HG03342 (cell line): ENCODE measurements at regions not wholly inside any gene's neighbourhood (a gene's known extent, or its start where the extent isn't known, plus 50 kb on each side); places are given as distances from the start of the nearest gene placed in this dataset.

Experiments
- ATAC-seq: cut with Tn5 transposase; IDR thresholded peaks from one replicate; pipeline ENCODE4 v1.9.1; 2021; ENCODE audit warnings: mild to moderate bottlenecking, moderate library complexity; ENCODE audit not compliant: unreplicated experiment

DNA sequence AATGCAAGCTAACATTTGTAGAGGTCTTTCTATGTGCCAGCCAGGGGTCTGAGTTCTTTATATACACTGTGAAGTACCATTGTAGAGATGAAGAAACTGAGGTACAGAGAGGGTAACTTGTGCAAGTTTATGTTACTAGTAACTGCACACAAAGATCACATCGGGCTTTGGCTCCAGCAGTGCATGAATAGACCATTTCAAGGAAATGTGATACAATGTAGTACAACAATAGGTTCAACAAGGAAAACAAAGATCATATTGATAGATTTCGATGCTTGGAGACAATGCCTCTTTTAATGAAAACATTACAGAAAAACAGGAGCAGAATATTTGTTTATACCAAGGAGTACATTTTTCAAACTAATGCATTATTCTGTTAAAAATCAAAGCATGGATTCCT, 115.3 kb downstream of the POLR2M start:
- no peak for ATAC-seq

DNA sequence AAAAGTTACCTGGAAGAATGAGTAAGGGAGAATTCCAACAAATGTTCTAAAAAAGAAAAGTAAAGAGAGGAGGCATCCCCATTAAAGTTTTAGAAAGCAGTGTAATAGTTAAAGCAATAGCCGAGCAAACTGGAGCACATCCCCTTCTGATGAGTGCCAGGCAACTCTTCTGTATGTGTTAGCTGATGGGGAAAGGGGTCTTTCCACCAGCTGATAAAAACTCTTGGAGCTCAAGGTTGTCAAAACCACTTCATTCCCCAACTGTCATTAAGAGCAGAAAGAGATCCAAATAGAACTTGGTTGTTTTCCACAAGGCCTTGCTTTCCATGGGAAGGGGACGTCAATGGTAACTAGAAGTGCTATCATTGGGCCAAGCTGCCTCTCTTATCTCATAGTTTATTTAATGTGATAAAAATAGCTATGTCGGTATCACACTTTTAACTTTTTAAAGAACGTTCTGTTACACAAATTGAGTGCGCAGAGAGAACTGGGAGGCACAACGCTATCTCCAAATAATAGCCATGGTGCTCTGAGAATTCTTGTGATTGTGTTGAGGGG, 116.9 kb downstream of the POLR2M start:
- ATAC-seq: no peak

DNA sequence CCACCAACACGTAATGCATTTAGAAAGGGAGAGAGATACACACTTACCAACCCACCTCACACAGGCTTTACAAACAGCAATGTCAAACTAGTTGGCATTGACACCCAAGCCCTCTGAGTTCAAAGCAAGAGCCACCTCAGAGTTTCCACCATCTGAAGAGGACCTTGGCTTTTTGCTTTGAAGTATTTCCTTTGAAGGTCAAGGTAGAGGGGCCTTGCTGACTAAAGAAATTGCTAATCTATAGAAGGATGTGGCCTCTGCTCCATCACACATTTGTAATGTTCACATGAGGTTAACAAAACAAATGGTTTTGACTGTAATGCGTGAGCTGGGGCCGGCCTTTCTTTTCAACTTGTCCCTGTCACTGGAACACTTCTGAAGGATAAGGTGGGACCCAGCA, 117.7 kb downstream of the POLR2M start:
- ATAC-seq: no peak

DNA sequence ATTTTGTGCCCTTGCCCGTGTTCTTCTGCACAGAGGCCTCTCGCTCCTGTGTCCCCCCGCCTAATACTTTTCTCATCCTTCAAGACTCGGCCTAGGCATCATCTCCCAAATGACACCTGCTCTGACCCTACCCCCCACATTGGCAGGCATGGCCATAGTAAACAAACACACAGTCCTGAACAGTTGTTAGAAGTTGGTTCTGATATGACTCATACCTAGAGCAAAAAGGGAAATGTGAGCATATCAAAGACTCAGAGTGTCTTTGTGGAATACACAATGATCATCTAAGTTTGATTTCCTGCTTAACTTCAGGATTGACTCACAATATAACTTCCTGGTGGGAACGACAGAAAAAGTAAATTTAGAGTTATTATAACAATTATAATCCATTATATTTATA, 120.5 kb downstream of the POLR2M start:
- ATAC-seq: peak; percentile 55

DNA sequence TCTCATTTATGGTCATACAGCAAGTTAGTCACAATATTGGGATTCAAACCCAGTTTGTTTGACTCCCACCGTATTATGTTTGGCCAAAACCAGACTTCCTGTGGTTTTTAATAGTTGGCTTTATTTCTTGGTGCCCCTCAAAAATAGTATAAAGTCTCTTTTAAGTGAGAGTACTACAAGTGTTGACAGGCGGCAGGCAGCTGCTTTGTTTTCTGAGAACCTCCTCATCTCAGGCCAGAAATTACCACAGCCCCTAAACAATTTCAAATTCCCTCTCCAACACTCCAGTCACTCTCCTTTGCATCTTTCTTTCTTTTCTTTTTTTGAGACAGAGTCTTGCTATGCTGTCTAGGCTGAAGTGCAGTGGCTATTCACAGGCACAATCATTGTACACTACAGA, 121.5 kb downstream of the POLR2M start:
- ATAC-seq: no peak

DNA sequence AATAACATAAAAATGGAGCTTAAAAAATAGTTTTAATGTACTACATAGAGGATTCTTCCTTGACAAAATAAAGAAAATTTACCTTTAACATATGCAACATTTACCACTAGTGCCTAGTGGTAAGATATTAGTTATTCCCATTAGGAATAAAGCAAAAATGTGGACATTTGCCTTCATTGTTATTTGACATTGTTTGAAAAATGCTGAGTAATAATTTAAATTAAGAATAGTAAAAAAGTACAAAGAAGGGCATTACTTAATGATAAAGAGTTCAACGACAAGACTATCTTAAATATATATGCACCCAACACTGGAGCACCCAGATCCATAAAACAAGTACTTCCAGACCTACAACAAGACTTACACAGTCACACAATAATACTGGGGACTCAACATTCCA, 125.7 kb downstream of the POLR2M start:
- ATAC-seq: no peak

- no peak for ATAC-seq
Observed at GRCh38 chr15:57835119-57835518, 128.6 kb downstream of the POLR2M start.

GRCh38 chr15:57849317-57849716, 142.8 kb downstream of the POLR2M start:
- no peak for ATAC-seq

- ATAC-seq: no peak
Observed at GRCh38 chr15:57854531-57854930, 148.0 kb downstream of the POLR2M start.

- no peak for ATAC-seq
Observed at GRCh38 chr15:57857871-57858270, 151.4 kb downstream of the POLR2M start.

- ATAC-seq: no peak
Observed at GRCh38 chr15:57859130-57859685, 152.7 kb downstream of the POLR2M start.

GRCh38 chr15:57861034-57861638, 154.6 kb downstream of the POLR2M start:
- ATAC-seq: no peak

DNA sequence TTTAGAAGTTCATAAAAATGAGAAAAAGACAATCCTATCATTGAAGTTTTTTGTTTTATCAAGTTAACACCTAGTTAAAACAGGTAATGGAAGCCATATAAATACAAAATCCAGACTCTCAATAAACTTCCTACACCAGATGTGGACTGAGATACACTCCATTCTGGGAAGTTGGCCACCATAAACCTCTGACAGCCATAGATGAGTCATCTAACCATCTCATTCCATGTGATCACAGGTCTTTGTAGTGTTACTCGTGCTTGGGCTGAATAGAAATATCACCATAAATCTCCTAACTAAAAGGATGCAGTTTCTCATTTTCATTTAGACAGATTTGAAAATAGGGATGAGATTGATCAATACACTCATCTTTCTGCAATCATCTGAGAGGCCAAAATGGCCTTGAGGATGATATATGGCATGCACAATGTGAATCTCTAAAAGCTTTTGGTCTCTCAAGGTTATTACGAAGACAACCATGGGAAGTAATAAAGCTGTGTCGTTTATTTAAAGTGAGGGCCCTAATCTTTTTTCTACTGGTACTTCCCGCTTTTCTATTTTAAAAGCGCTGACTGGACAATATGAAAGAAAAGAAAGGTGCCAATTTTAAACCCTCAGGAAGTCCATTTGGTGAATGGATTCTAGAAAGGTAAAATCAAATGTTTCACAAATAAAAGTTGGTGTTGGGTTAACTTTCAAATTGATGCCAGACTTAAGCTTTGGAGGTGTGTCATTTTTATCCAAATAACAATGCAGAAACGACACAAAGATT, 155.5 kb downstream of the POLR2M start:
- ATAC-seq: no peak

GRCh38 chr15:57862761-57863160, 156.2 kb downstream of the POLR2M start:
- ATAC-seq: no peak

- ATAC-seq: no peak
Observed at GRCh38 chr15:57865294-57865693, 158.8 kb downstream of the POLR2M start.

DNA sequence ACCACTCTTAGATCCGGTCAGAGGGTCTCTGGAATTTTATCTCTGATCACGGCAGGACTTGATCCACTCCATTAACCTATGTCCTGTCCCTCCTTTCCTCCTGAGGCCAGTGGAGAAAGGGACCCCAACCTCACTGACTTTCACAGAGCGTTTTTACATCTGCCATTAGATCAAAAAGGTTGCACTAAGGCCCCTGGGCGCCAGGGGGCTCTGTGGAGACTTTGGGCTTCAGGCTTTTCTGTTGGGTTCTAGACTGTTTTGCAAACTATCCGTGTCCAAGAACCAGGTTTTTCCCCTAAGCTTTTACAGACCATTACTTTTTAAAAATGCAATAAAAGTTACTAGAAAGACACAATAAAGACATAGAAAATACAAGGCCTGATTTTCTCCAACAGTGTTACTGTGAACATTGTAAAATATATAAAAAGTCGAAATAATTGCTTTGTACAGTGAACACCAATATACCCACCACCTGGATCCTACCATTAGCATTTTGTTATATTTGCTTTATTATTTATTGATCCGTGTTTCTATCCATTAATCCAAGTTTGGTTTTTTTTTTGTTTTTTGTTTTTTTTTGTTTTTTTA, 159.7 kb downstream of the POLR2M start:
- no peak for ATAC-seq

- no peak for ATAC-seq
Observed at GRCh38 chr15:57867970-57868798, 161.7 kb downstream of the POLR2M start.

DNA sequence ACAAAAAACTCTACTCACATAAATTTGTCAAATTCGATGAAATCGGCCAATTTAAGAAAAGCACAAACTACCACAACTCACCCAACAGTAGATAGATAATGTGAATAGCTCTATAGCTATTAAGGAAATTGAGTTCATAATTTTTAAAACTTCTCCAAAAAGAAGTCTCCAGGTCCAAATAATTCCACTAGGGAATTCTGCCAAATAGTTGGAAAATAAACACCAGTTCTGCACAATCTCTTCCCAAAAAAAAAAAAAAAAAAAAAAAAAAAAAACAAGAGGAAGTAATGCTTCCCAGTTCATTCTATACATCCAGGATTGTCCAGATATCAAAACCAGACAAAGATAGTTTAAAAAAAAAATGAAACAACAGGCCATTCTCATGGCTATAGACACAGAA, 164.2 kb downstream of the POLR2M start:
- ATAC-seq: no peak

- no peak for ATAC-seq
Observed at GRCh38 chr15:57872281-57873030, 165.9 kb downstream of the POLR2M start.

DNA sequence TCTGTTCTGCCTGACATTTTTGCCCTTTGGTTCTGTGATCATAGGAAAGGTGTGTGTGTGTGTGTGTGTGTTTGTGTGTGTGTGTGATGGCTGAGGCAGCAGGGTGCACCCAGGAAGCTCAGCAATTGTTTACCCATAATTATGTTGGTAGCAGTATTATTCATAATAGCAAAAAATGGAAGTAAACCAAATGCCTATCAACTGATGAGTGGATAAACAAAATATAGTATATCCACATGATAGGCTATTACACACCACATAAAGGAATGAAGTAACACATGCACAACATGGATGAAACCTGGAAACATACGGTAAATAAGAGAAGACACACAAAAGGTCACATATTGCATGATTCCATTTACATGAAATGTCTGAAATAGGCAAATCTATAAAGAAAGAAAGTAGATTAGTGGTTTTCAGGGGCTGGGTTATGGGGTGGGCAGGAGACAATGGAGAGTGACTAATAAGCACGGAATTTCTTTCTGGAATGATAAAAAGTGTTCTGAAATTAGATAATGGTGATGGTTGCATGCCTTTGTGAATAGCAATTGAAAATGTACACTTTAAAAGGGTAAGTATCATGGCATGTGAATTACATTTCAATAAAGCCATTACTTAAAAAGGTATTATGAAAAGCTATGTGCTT, 167.2 kb downstream of the POLR2M start:
- no peak for ATAC-seq
